ENCODE measurements at regions not wholly inside any gene's neighbourhood (a gene's known extent, or its start where the extent isn't known, plus 50 kb on each side); places are given as distances from the start of the nearest gene placed in this dataset.

GRCh38 chr9:75692309-75692708, 198.2 kb upstream of the PCSK5 start:
- DNase-seq = no peak

GRCh38 chr9:75695921-75696320, 194.6 kb upstream of the PCSK5 start:
- DNase-seq = no peak

- DNase-seq = no peak
These were observed 191.5 kb upstream of the PCSK5 start for GRCh38 chr9:75699017-75699416.

- DNase-seq = no peak
These were observed 190.7 kb upstream of the PCSK5 start for GRCh38 chr9:75699625-75700251.

- no peak for DNase-seq
These were observed 190.2 kb upstream of the PCSK5 start for GRCh38 chr9:75700252-75700640.

GRCh38 chr9:75707191-75707590, 183.3 kb upstream of the PCSK5 start:
- DNase-seq = no peak

GRCh38 chr9:75709698-75710097, 180.8 kb upstream of the PCSK5 start:
- no peak for DNase-seq

GRCh38 chr9:75712700-75713099, 177.8 kb upstream of the PCSK5 start:
- no peak for DNase-seq

GRCh38 chr9:75713335-75713734, 177.1 kb upstream of the PCSK5 start:
- DNase-seq = no peak

- DNase-seq = no peak
These were observed 175.1 kb upstream of the PCSK5 start for GRCh38 chr9:75715360-75715759.

- DNase-seq = no peak
These were observed 171.8 kb upstream of the PCSK5 start for GRCh38 chr9:75718677-75719076.

GRCh38 chr9:75728391-75728790, 162.1 kb upstream of the PCSK5 start:
- no peak for DNase-seq

- no peak for DNase-seq
These were observed 155.7 kb upstream of the PCSK5 start for GRCh38 chr9:75734802-75735201.

GRCh38 chr9:75739884-75740611, 150.4 kb upstream of the PCSK5 start:
- DNase-seq = no peak

GRCh38 chr9:75743855-75744254, 146.6 kb upstream of the PCSK5 start:
- no peak for DNase-seq

GRCh38 chr9:75754080-75754479, 136.4 kb upstream of the PCSK5 start:
- no peak for DNase-seq

- DNase-seq = no peak
These were observed 115.3 kb upstream of the PCSK5 start for GRCh38 chr9:75775166-75775565.

- DNase-seq = no peak
These were observed 114.3 kb upstream of the PCSK5 start for GRCh38 chr9:75775966-75776691.

GRCh38 chr9:75780185-75780584, 110.3 kb upstream of the PCSK5 start:
- no peak for DNase-seq

GRCh38 chr9:75788006-75788634, 102.4 kb upstream of the PCSK5 start:
- DNase-seq = no peak

- no peak for DNase-seq
These were observed 93.3 kb upstream of the PCSK5 start for GRCh38 chr9:75797085-75797580.

GRCh38 chr9:75798505-75798904, 92.0 kb upstream of the PCSK5 start:
- DNase-seq = peak; percentile 7

- DNase-seq = no peak
These were observed 87.3 kb upstream of the PCSK5 start for GRCh38 chr9:75803130-75803529.

- DNase-seq = no peak
These were observed 80.4 kb upstream of the PCSK5 start for GRCh38 chr9:75810063-75810462.
